Chondrocyte (in vitro differentiated cells): ENCODE measurements at regions not wholly inside any gene's neighbourhood (a gene's known extent, or its start where the extent isn't known, plus 50 kb on each side); places are given as distances from the start of the nearest gene placed in this dataset.
A peak's percentile ranks its signal among the peaks of the same experiment; 100 is the strongest.

Source experiments
- DNase-seq: peaks from one replicate; pipeline ENCODE4 v3.0.0; 2021; ENCODE audit warnings: mixed read lengths, low spot score
- H3K27ac Mint-ChIP-seq: one replicate; pipeline ENCODE4 v1.8.0; 2021; ENCODE audit warnings: mild to moderate bottlenecking, moderate library complexity, mixed read lengths; ENCODE audit not compliant: unreplicated experiment
- H3K27me3 Mint-ChIP-seq: 2 replicates; pipeline ENCODE4 v1.8.0; 2021; ENCODE audit warnings: low read depth, mixed read lengths
- H3K36me3 Mint-ChIP-seq: 2 replicates; pipeline ENCODE4 v1.8.0; 2021; ENCODE audit warnings: low read depth, mixed read lengths
- H3K4me1 Mint-ChIP-seq: 2 replicates; pipeline ENCODE4 v1.8.0; 2021; ENCODE audit warnings: low read depth, mild to moderate bottlenecking, mixed read lengths
- H3K4me3 Mint-ChIP-seq: one replicate; pipeline ENCODE4 v1.8.0; 2021; ENCODE audit warnings: mild to moderate bottlenecking, moderate library complexity, mixed read lengths; ENCODE audit not compliant: unreplicated experiment
- H3K9me3 Mint-ChIP-seq: 2 replicates; pipeline ENCODE4 v1.8.0; 2021; ENCODE audit warnings: low read depth, mixed read lengths
- CTCF ChIP-seq: fragments of 200-600 bp; sonication (generic); IDR thresholded peaks from 2 replicates; pipeline ENCODE4 v1.5.0; 2021; ENCODE audit warnings: antibody characterized with exemption, mild to moderate bottlenecking, moderate library complexity

- no peak for DNase-seq
- H3K4me3 Mint-ChIP-seq = no peak overlapping the region
- peaks cover 3% of the 10 kb centered on the region for H3K9me3 Mint-ChIP-seq
- no peak overlapping the region for H3K27ac Mint-ChIP-seq
- TF ChIP-seq CTCF = no peak
- H3K4me1 Mint-ChIP-seq = no peaks in the 10 kb centered on the region
- H3K27me3 Mint-ChIP-seq = no peaks in the 10 kb centered on the region
- H3K36me3 Mint-ChIP-seq = no peaks in the 10 kb centered on the region
These were observed 448.0 kb downstream of the KCNT2 start for GRCh38 chr1:196160066-196160795.

GRCh38 chr1:196155586-196155985, 452.7 kb downstream of the KCNT2 start:
- no peaks in the 10 kb centered on the region for H3K9me3 Mint-ChIP-seq
- H3K27ac Mint-ChIP-seq = no peak overlapping the region
- no peak for TF ChIP-seq CTCF
- no peaks in the 10 kb centered on the region for H3K4me1 Mint-ChIP-seq
- H3K4me3 Mint-ChIP-seq = no peak overlapping the region
- no peak for DNase-seq
- no peaks in the 10 kb centered on the region for H3K36me3 Mint-ChIP-seq
- no peaks in the 10 kb centered on the region for H3K27me3 Mint-ChIP-seq

- Mint-ChIP-seq H3K27me3 (no peaks in the 10 kb centered on the region), H3K27ac (no peak overlapping the region), H3K4me3 (no peak overlapping the region), H3K9me3 (no peaks in the 10 kb centered on the region), H3K36me3 (no peaks in the 10 kb centered on the region), H3K4me1 (no peaks in the 10 kb centered on the region)
- TF ChIP-seq CTCF = no peak
- DNase-seq = no peak
These were observed 455.3 kb downstream of the KCNT2 start for GRCh38 chr1:196152975-196153374.

GRCh38 chr1:196152086-196152485, 456.2 kb downstream of the KCNT2 start:
- no peak for DNase-seq
- Mint-ChIP-seq H3K9me3 (no peaks in the 10 kb centered on the region), H3K4me3 (no peak overlapping the region), H3K36me3 (no peaks in the 10 kb centered on the region), H3K27ac (no peak overlapping the region), H3K4me1 (no peaks in the 10 kb centered on the region), H3K27me3 (no peaks in the 10 kb centered on the region)
- TF ChIP-seq CTCF = no peak

GRCh38 chr1:196148367-196148970, 459.8 kb downstream of the KCNT2 start:
- TF ChIP-seq CTCF = peak; percentile 94
- H3K4me1 Mint-ChIP-seq = no peaks in the 10 kb centered on the region
- no peaks in the 10 kb centered on the region for H3K9me3 Mint-ChIP-seq
- H3K27ac Mint-ChIP-seq = no peak overlapping the region
- no peak for DNase-seq
- H3K4me3 Mint-ChIP-seq = no peak overlapping the region
- no peaks in the 10 kb centered on the region for H3K36me3 Mint-ChIP-seq
- no peaks in the 10 kb centered on the region for H3K27me3 Mint-ChIP-seq
